ENCODE measurements at regions not wholly inside any gene's neighbourhood (a gene's known extent, or its start where the extent isn't known, plus 50 kb on each side); places are given as distances from the start of the nearest gene placed in this dataset.

GRCh38 chr1:191279266-191279800 lies 801.7 kb upstream of the BRINP3 start:
- TF ChIP-seq CTCF (IDR thresholded peaks at IDR 0.05) (no peak), EP300 (IDR thresholded peaks at IDR 0.05) (no peak), POLR2AphosphoS5 (IDR thresholded peaks at IDR 0.05) (no peak)
